Nephron progenitor cell (in vitro differentiated cells): ENCODE measurements at regions not wholly inside any gene's neighbourhood (a gene's known extent, or its start where the extent isn't known, plus 50 kb on each side); places are given as distances from the start of the nearest gene placed in this dataset.

Source experiments
- DNase-seq: peaks from one replicate; pipeline ENCODE4 v3.0.0; 2021
- H3K27ac Mint-ChIP-seq: 2 replicates; pipeline ENCODE4 v1.8.0; 2021; ENCODE audit warnings: mild to moderate bottlenecking, moderate library complexity, mixed read lengths
- H3K27me3 Mint-ChIP-seq: 2 replicates; pipeline ENCODE4 v1.8.0; 2021; ENCODE audit warnings: mild to moderate bottlenecking, low read depth, mixed read lengths; ENCODE audit not compliant: poor library complexity
- H3K36me3 Mint-ChIP-seq: 2 replicates; pipeline ENCODE4 v1.8.0; 2021; ENCODE audit warnings: low read depth, mixed read lengths
- H3K4me1 Mint-ChIP-seq: 2 replicates; pipeline ENCODE4 v1.8.0; 2021; ENCODE audit warnings: mixed read lengths
- H3K4me3 Mint-ChIP-seq: 2 replicates; pipeline ENCODE4 v1.8.0; 2021; ENCODE audit warnings: mild to moderate bottlenecking, moderate library complexity, mixed read lengths
- H3K9me3 Mint-ChIP-seq: 2 replicates; pipeline ENCODE4 v1.8.0; 2021; ENCODE audit warnings: mild to moderate bottlenecking, moderate library complexity, mixed read lengths
- CTCF ChIP-seq: fragments of 200-600 bp; sonication (generic); IDR thresholded peaks from 2 replicates; pipeline ENCODE4 v1.5.0; 2021; ENCODE audit warnings: antibody characterized with exemption

- TF ChIP-seq CTCF = no peak
- H3K36me3 Mint-ChIP-seq = no peaks in the 10 kb centered on the region
- no peak for DNase-seq
- H3K27ac Mint-ChIP-seq = no peak overlapping the region
- no peaks in the 10 kb centered on the region for H3K9me3 Mint-ChIP-seq
- H3K27me3 Mint-ChIP-seq = no peaks in the 10 kb centered on the region
- H3K4me1 Mint-ChIP-seq = no peaks in the 10 kb centered on the region
- H3K4me3 Mint-ChIP-seq = no peak overlapping the region
These were observed 1104.2 kb upstream of the CITED2 start for GRCh38 chr6:140478631-140479030.

DNA sequence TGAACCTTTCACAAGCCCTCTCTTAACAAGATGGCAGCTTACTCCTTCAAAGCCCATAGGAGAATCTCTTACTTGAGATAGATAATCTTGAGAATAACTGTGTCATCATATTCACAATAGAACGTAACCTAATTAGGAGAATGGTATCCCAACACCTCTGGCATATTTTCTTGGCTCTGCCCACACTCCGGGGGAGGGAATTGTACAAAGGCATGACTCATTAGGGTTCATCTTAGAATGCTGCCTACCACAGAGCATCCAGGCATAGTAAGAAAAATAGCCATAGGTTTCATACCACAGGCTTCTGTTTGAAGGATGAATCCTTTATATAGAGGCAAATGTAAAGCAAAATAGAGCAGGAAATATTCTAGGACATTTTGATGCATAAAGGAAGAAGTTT, 1100.6 kb upstream of the CITED2 start:
- H3K9me3 Mint-ChIP-seq = no peaks in the 10 kb centered on the region
- H3K4me3 Mint-ChIP-seq = no peak overlapping the region
- H3K27ac Mint-ChIP-seq = no peak overlapping the region
- TF ChIP-seq CTCF = no peak
- no peaks in the 10 kb centered on the region for H3K27me3 Mint-ChIP-seq
- H3K36me3 Mint-ChIP-seq = no peaks in the 10 kb centered on the region
- DNase-seq = no peak
- no peaks in the 10 kb centered on the region for H3K4me1 Mint-ChIP-seq

DNA sequence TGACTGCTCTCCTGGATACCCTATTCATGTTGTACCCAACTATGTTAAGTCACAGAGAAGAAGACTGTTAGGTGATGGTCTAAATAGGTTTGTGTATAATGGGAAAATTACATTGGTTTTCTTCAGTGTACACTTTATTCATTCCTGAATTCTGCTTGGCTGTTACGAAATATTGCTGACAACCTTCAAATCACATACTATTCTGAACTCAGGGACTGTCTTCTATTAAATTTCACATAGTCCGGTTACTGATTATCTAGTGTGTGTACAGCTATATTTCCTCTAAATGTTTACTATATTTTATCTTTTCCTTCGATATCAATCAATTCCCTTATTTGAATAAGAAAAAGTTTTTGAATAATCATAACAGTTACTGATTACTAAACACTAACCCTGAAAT, 1090.3 kb upstream of the CITED2 start:
- DNase-seq = no peak
- no peaks in the 10 kb centered on the region for H3K4me1 Mint-ChIP-seq
- no peak for TF ChIP-seq CTCF
- H3K27ac Mint-ChIP-seq = no peak overlapping the region
- H3K36me3 Mint-ChIP-seq = no peaks in the 10 kb centered on the region
- peaks cover 20% of the 10 kb centered on the region for H3K9me3 Mint-ChIP-seq
- no peak overlapping the region for H3K4me3 Mint-ChIP-seq
- H3K27me3 Mint-ChIP-seq = no peaks in the 10 kb centered on the region

GRCh38 chr6:140463312-140463710, 1088.9 kb upstream of the CITED2 start:
- H3K4me3 Mint-ChIP-seq = no peak overlapping the region
- peak overlapping the region; percentile 47 for H3K27ac Mint-ChIP-seq
- H3K36me3 Mint-ChIP-seq = no peaks in the 10 kb centered on the region
- TF ChIP-seq CTCF = no peak
- no peak for DNase-seq
- no peaks in the 10 kb centered on the region for H3K27me3 Mint-ChIP-seq
- peaks cover 20% of the 10 kb centered on the region for H3K9me3 Mint-ChIP-seq
- no peaks in the 10 kb centered on the region for H3K4me1 Mint-ChIP-seq

DNA sequence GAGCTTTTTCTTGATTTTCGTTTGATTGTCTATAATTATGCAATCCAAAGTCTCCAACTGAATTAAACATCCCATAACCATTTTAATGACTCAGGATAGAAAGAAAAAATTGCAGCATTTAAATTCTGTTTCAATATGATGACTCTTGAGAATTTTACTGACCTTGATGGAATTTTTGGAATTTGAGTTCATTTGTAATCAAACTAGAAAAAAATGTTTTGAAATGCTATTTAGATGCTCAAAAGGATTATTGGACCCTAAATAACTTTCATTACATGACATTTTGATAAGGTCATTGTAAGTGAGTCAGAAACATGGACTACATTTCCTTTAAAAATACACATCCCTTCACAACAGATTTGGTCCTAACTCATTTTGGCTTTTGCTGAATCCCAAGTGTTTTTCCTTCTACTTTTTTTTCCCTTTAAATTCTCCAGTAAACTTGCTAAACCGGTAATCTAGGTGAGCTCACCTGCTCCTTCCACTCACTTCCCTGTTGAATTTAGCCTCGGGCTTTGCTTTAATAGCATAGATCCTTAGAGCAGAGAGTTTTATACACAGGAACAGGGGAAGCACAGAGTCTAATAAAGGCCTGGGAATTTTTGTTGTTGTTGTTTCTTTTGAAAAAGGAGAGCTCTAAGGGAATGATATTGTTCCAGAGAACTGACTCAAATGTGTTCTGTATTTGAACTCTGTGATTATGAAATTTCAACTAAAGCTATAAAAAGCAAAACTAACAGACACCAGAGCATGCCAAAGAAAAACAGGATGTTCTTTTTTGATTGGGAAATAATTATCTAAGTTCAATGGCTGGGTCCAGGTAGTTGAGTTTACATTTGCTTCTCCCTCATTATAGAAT, 1088.2 kb upstream of the CITED2 start:
- Mint-ChIP-seq H3K4me3 (no peak overlapping the region), H3K4me1 (no peaks in the 10 kb centered on the region), H3K27ac (no peak overlapping the region), H3K27me3 (no peaks in the 10 kb centered on the region), H3K9me3 (peaks cover 16% of the 10 kb centered on the region), H3K36me3 (no peaks in the 10 kb centered on the region)
- no peak for TF ChIP-seq CTCF
- no peak for DNase-seq

DNA sequence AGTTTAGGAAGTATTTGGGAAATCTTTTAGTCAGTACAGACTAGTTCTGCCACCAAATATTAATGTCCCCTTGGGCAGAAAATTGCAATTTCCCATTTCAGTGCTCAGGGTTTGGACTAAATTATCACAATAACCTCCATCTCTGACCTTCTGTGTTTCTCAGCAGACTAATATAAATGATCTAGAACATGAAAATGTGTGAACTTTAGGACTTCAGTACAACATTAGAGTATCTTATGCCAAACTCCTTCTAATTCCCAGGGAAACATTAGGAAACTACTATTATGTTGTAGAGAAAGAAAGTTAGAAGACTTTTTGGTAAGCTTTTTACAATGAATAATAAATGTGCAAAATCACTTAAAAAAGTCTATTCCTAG, 1087.6 kb upstream of the CITED2 start:
- TF ChIP-seq CTCF = no peak
- Mint-ChIP-seq H3K4me3 (no peak overlapping the region), H3K36me3 (no peaks in the 10 kb centered on the region), H3K27ac (no peak overlapping the region), H3K9me3 (peaks cover 10% of the 10 kb centered on the region), H3K27me3 (no peaks in the 10 kb centered on the region), H3K4me1 (no peaks in the 10 kb centered on the region)
- no peak for DNase-seq
